D721Med (cell line): ENCODE measurements at regions not wholly inside any gene's neighbourhood (a gene's known extent, or its start where the extent isn't known, plus 50 kb on each side); places are given as distances from the start of the nearest gene placed in this dataset.

Experiments
- DNase-seq: peaks from one replicate; pipeline ENCODE4 v3.0.0; 2011; ENCODE audit warnings: low spot score; ENCODE audit not compliant: insufficient read length
- FAIRE-seq: peaks from 2 replicates; lab custom pipeline; 2011; peaks lifted over from hg19 to GRCh38; lab: Jason Lieb, UNC
- TF ChIP-seq, protein P1 (sequence below): IDR thresholded peaks from 2 replicates; pipeline ENCODE4 v1.5.1; 2012; ENCODE audit warnings: mild to moderate bottlenecking, control low read depth; ENCODE audit not compliant: insufficient read depth; ENCODE audit errors: missing control alignments

DNA sequence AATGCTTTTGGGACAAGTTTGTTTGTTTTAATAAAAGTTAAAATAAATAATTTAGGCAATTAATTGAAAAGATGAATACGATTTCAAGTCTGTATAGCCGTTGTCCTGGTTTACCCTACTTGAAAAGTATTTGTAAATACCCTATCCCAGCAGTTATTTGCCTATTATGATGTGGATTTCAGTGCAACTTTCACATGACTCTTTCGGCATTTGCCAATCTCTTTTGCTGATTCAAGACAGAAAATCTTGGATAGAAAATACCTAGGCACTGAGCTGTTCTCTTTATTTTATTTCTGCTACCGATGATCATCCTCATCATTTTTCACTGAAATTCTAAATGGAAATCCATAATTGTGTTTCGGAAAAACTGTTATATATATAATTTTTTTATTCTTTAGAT lies 125.9 kb upstream of the FZD8 start:
- FAIRE-seq: no peak
- TF ChIP-seq, protein P1, sequence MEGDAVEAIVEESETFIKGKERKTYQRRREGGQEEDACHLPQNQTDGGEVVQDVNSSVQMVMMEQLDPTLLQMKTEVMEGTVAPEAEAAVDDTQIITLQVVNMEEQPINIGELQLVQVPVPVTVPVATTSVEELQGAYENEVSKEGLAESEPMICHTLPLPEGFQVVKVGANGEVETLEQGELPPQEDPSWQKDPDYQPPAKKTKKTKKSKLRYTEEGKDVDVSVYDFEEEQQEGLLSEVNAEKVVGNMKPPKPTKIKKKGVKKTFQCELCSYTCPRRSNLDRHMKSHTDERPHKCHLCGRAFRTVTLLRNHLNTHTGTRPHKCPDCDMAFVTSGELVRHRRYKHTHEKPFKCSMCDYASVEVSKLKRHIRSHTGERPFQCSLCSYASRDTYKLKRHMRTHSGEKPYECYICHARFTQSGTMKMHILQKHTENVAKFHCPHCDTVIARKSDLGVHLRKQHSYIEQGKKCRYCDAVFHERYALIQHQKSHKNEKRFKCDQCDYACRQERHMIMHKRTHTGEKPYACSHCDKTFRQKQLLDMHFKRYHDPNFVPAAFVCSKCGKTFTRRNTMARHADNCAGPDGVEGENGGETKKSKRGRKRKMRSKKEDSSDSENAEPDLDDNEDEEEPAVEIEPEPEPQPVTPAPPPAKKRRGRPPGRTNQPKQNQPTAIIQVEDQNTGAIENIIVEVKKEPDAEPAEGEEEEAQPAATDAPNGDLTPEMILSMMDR: no peak

GRCh38 chr10:35765996-35766395 lies 123.9 kb upstream of the FZD8 start:
- TF ChIP-seq, protein P1: no peak
- FAIRE-seq (no peak), DNase-seq (no peak)

More for the DNA sequence above, 125.9 kb upstream of the FZD8 start:
- no peak for DNase-seq

- DNase-seq (no peak), FAIRE-seq (no peak)
- TF ChIP-seq, protein P1: no peak
These were observed 123.0 kb upstream of the FZD8 start for GRCh38 chr10:35765066-35765527.

- no peak for FAIRE-seq
- TF ChIP-seq, protein P1: no peak
- no peak for DNase-seq
These were observed 120.4 kb upstream of the FZD8 start for GRCh38 chr10:35762311-35763030.

DNA sequence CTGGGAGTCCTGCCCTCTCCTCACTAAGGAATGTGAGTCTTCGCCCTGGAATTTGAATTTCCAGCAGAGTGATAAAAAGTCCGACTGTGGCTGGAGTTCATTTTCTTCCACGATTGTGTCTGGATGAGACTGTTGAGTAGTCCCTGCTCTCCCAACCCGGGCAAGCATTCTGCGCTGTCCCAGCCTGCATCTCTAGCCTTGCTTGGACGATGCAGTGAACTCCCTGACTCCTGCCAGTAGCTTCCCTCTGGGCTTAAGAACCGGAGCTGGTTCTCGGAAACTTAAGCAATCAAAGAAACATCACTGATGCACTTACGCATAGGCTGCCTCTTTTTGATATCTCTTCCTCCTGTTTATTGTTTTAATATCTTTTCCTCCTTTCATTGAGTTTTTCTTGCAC lies 116.0 kb upstream of the FZD8 start:
- TF ChIP-seq, protein P1: no peak
- FAIRE-seq (no peak), DNase-seq (no peak)

DNA sequence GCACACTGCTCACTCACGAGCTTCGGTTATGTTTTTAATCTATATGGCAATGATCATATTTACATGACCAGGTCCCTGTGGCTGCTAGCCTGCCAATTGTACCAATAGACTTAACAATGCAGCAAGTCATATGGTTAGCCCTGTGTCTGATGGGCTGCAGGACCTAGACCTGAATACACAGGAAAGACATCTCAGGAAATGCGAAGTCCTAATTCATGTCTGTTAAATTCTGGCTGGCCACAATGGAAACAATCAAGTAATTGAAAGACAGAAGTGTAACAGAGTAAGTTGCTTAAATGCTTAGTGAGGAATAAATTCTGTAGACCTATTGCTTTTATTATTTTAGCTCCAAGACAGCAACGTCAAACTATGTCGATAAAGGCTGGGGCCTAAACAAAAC lies 112.4 kb upstream of the FZD8 start:
- TF ChIP-seq, protein P1: no peak
- no peak for DNase-seq
- no peak for FAIRE-seq
